Peyer's patch (tissue), 4 donors: ENCODE measurements at regions not wholly inside any gene's neighbourhood (a gene's known extent, or its start where the extent isn't known, plus 50 kb on each side); places are given as distances from the start of the nearest gene placed in this dataset.

Experiments
- DNase-seq, 3 donors: peaks; one replicate each; pipeline ENCODE4 v3.0.0-alpha.2; 2017 to 2019
- H3K27ac ChIP-seq, 4 donors: fragments of 200-600 bp; sonication (generic); one replicate each; pipeline ENCODE4 v1.5.1; 2016 to 2019
- H3K27me3 ChIP-seq, 2 donors: fragments of 200-600 bp; sonication (generic); one replicate each; pipeline ENCODE4 v1.5.1; 2019
- H3K36me3 ChIP-seq, 3 donors: fragments of 200-600 bp; sonication (generic); one replicate each; pipeline ENCODE4 v1.5.1; 2016 to 2019
- H3K4me1 ChIP-seq, 4 donors: fragments of 200-600 bp; sonication (generic); one replicate each; pipeline ENCODE4 v1.5.1; 2016 to 2019
- H3K4me3 ChIP-seq, 4 donors: fragments of 200-600 bp; sonication (generic); 1 replicate in 3 of 4; 2 replicates in 1 of 4; pipeline ENCODE4 v1.5.1; 2016 to 2019; ENCODE audit warnings: mild to moderate bottlenecking in 1 of 4
- H3K9me3 ChIP-seq, 4 donors: fragments of 200-600 bp; sonication (generic); one replicate each; pipeline ENCODE4 v1.5.1; 2016 to 2019; ENCODE audit warnings: mild to moderate bottlenecking in 1 of 4
- CTCF ChIP-seq, 6 experiments: fragments of 450-650 bp in 4 of 6; fragments of 200-600 bp in 2 of 6; sonication (generic) in 1 of 6; IDR thresholded peaks; one replicate each; pipeline ENCODE4 v1.5.1; 2017 to 2019; ENCODE audit warnings: antibody characterized with exemption in 6 of 6, mild to moderate bottlenecking in 3 of 6, moderate library complexity in 1 of 6
- POLR2A ChIP-seq, 2 donors: fragments of 450-650 bp; IDR thresholded peaks; one replicate each; pipeline ENCODE4 v1.5.1; 2017; ENCODE audit warnings: antibody characterized with exemption in 2 of 2, mild to moderate bottlenecking in 2 of 2, moderate library complexity in 2 of 2

GRCh38 chr14:30322819-30323218, 236.1 kb upstream of the G2E3 start:
- no peaks in the 10 kb centered on the region for H3K27me3 ChIP-seq
- no peak overlapping the region for H3K4me3 ChIP-seq
- H3K9me3 ChIP-seq, result no peaks in the 10 kb centered on the region
- no peak for DNase-seq
- TF ChIP-seq CTCF (IDR thresholded peaks at IDR 0.05) (no peak), POLR2A (IDR thresholded peaks at IDR 0.05) (no peak)
- H3K4me1 ChIP-seq, result no peaks in the 10 kb centered on the region
- H3K36me3 ChIP-seq, result no peaks in the 10 kb centered on the region
- no peak overlapping the region for H3K27ac ChIP-seq

GRCh38 chr14:30330033-30330432, 228.9 kb upstream of the G2E3 start:
- Histone ChIP-seq H3K27ac (no peak overlapping the region), H3K4me3 (no peak overlapping the region), H3K36me3 (no peaks in the 10 kb centered on the region), H3K27me3 (no peaks in the 10 kb centered on the region), H3K9me3 (no peaks in the 10 kb centered on the region), H3K4me1 (no peaks in the 10 kb centered on the region)
- no peak for DNase-seq
- TF ChIP-seq CTCF (IDR thresholded peaks at IDR 0.05) (no peak), POLR2A (IDR thresholded peaks at IDR 0.05) (no peak)

- Histone ChIP-seq H3K4me1 (no peaks in the 10 kb centered on the region), H3K27ac (no peak overlapping the region), H3K36me3 (no peaks in the 10 kb centered on the region), H3K9me3 (no peaks in the 10 kb centered on the region), H3K27me3 (no peaks in the 10 kb centered on the region), H3K4me3 (no peak overlapping the region)
- no peak for DNase-seq
- TF ChIP-seq CTCF (IDR thresholded peaks at IDR 0.05), result no peak
- TF ChIP-seq POLR2A (IDR thresholded peaks at IDR 0.05), result no peak
Measured at GRCh38 chr14:30330445-30330844, 228.5 kb upstream of the G2E3 start.

- no peaks in the 10 kb centered on the region for H3K4me1 ChIP-seq
- H3K9me3 ChIP-seq, result no peaks in the 10 kb centered on the region
- no peaks in the 10 kb centered on the region for H3K36me3 ChIP-seq
- no peak for TF ChIP-seq CTCF (IDR thresholded peaks at IDR 0.05)
- no peak for TF ChIP-seq POLR2A (IDR thresholded peaks at IDR 0.05)
- H3K27ac ChIP-seq, result no peak overlapping the region
- DNase-seq, result no peak
- no peak overlapping the region for H3K4me3 ChIP-seq
- no peaks in the 10 kb centered on the region for H3K27me3 ChIP-seq
Measured at GRCh38 chr14:30331030-30331429, 227.9 kb upstream of the G2E3 start.

GRCh38 chr14:30332374-30332773, 226.6 kb upstream of the G2E3 start:
- Histone ChIP-seq H3K27me3 (no peaks in the 10 kb centered on the region), H3K4me3 (no peak overlapping the region), H3K9me3 (no peaks in the 10 kb centered on the region), H3K27ac (no peak overlapping the region), H3K36me3 (no peaks in the 10 kb centered on the region), H3K4me1 (no peaks in the 10 kb centered on the region)
- DNase-seq, result no peak
- TF ChIP-seq POLR2A (IDR thresholded peaks at IDR 0.05) (no peak), CTCF (IDR thresholded peaks at IDR 0.05) (no peak)

- no peak overlapping the region for H3K4me3 ChIP-seq
- TF ChIP-seq POLR2A (IDR thresholded peaks at IDR 0.05) (no peak), CTCF (IDR thresholded peaks at IDR 0.05) (no peak)
- no peaks in the 10 kb centered on the region for H3K4me1 ChIP-seq
- no peaks in the 10 kb centered on the region for H3K9me3 ChIP-seq
- H3K36me3 ChIP-seq, result no peaks in the 10 kb centered on the region
- H3K27ac ChIP-seq, result no peak overlapping the region
- no peaks in the 10 kb centered on the region for H3K27me3 ChIP-seq
- DNase-seq, result no peak
Measured at GRCh38 chr14:30333934-30334333, 225.0 kb upstream of the G2E3 start.
